DOHH2 (cell line): ENCODE measurements at regions not wholly inside any gene's neighbourhood (a gene's known extent, or its start where the extent isn't known, plus 50 kb on each side); places are given as distances from the start of the nearest gene placed in this dataset.
"Not testable (repeated sequence)": the region's sequence is repeated elsewhere in the genome, so short reads cannot be mapped to it uniquely, and the experiment has no call there.

ENCODE experiments used
- EZH2phosphoT487 ChIP-seq: fragments of 200-600 bp; sonication (generic); IDR thresholded peaks from 2 replicates; pipeline ENCODE4 v1.6.1; 2017; ENCODE audit warnings: borderline replicate concordance, mild to moderate bottlenecking, antibody characterized with exemption, low read length, moderate library complexity, mixed read lengths
- TF ChIP-seq, protein P1 (sequence below): fragments of 200-600 bp; sonication (generic); IDR thresholded peaks from one replicate; pipeline ENCODE4 v1.5.1; 2014; ENCODE audit warnings: antibody characterized with exemption, mild to moderate bottlenecking, low read depth, low read length; ENCODE audit not compliant: poor library complexity, severe bottlenecking

DNA sequence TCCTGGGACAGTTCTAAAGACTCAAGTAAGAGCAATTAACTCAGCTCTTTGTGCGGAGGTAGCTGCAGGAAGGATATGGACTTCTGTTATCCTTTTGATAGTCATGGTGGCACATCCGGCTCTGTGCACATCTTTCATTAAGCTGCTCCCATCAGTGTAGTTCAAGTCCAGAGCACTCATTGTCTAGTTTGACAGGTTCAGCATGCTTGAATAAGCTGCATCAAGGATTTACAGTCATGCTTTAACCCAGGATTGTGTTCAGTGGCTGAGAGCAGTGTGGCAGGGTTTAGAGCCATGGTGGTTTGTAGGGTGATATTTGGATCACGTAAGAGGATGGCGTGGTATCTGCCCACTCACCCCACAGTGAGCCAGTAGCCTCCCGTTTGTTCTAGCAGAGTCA is 435.0 kb upstream of the NPAP1 start:
- TF ChIP-seq, protein P1, sequence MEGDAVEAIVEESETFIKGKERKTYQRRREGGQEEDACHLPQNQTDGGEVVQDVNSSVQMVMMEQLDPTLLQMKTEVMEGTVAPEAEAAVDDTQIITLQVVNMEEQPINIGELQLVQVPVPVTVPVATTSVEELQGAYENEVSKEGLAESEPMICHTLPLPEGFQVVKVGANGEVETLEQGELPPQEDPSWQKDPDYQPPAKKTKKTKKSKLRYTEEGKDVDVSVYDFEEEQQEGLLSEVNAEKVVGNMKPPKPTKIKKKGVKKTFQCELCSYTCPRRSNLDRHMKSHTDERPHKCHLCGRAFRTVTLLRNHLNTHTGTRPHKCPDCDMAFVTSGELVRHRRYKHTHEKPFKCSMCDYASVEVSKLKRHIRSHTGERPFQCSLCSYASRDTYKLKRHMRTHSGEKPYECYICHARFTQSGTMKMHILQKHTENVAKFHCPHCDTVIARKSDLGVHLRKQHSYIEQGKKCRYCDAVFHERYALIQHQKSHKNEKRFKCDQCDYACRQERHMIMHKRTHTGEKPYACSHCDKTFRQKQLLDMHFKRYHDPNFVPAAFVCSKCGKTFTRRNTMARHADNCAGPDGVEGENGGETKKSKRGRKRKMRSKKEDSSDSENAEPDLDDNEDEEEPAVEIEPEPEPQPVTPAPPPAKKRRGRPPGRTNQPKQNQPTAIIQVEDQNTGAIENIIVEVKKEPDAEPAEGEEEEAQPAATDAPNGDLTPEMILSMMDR, result not testable (repeated sequence)
- not testable (repeated sequence) for TF ChIP-seq EZH2phosphoT487
